ENCODE measurements at regions not wholly inside any gene's neighbourhood (a gene's known extent, or its start where the extent isn't known, plus 50 kb on each side); places are given as distances from the start of the nearest gene placed in this dataset.

- dilution Hi-C loops (cut with MboI; ENCODE audit: extremely low pct_ligation_motif_present, low sequenced_read_pairs), result no loop called here
- no peak overlapping the region for H3K4me3 ChIP-seq (ENCODE audit: control insufficient read depth in 2 of 3, extremely low read depth in 1 of 3, insufficient read depth in 2 of 3, low read depth in 1 of 3, low read length in 3 of 3)
- H3K9me3 ChIP-seq (ENCODE audit: control insufficient read depth, low read depth, low read length), result no peaks in the 10 kb centered on the region
- no peaks in the 10 kb centered on the region for H3K4me1 ChIP-seq (ENCODE audit: control insufficient read depth, extremely low read depth, insufficient read depth, low read length)
- H3K4me2 ChIP-seq (ENCODE audit: control insufficient read depth, extremely low read depth, insufficient read depth, low read depth, low read length), result no peak overlapping the region
- no peak overlapping the region for H2AFZ ChIP-seq (ENCODE audit: control insufficient read depth, low read length)
- TF ChIP-seq CTCF (optimal IDR thresholded peaks at IDR 0.05 in 1 of 3, IDR thresholded peaks at IDR 0.05 in 1 of 3, conservative IDR thresholded peaks at IDR 0.05 in 1 of 3; ENCODE audit: extremely low read depth in 1 of 3, insufficient read depth in 2 of 3, low read length in 3 of 3), result no peak
- TF ChIP-seq EZH2 (IDR thresholded peaks at IDR 0.05; ENCODE audit: low read length), result no peak
- H3K9me1 ChIP-seq (ENCODE audit: control insufficient read depth, extremely low read depth, insufficient read depth, low read length), result no peaks in the 10 kb centered on the region
- no peak overlapping the region for H3K9ac ChIP-seq (ENCODE audit: control insufficient read depth, extremely low read depth, insufficient read depth, low read length)
- DNase-seq (ENCODE audit: low read depth, low spot score) (no peak), FAIRE-seq (no peak)
- no peaks in the 10 kb centered on the region for H3K79me2 ChIP-seq (ENCODE audit: control insufficient read depth, insufficient read depth, low read length)
- no peaks in the 10 kb centered on the region for H3K36me3 ChIP-seq (ENCODE audit: control insufficient read depth in 2 of 2, extremely low read depth in 1 of 2, insufficient read depth in 2 of 2, low read length in 2 of 2)
- no peaks in the 10 kb centered on the region for H3K27me3 ChIP-seq (ENCODE audit: control insufficient read depth, extremely low read depth, insufficient read depth, low read length)
- H4K20me1 ChIP-seq (ENCODE audit: control insufficient read depth, extremely low read depth, insufficient read depth, low read length), result no peaks in the 10 kb centered on the region
- H3K27ac ChIP-seq (ENCODE audit: control insufficient read depth, insufficient read depth, low read length), result no peak overlapping the region
These were observed 254.3 kb upstream of the TNP1 start for GRCh38 chr2:217114117-217114516.

- no peak overlapping the region for H3K9ac ChIP-seq (ENCODE audit: control insufficient read depth, extremely low read depth, insufficient read depth, low read length)
- dilution Hi-C loops (cut with MboI; ENCODE audit: extremely low pct_ligation_motif_present, low sequenced_read_pairs), result no loop called here
- H3K9me3 ChIP-seq (ENCODE audit: control insufficient read depth, low read depth, low read length), result no peaks in the 10 kb centered on the region
- H3K4me2 ChIP-seq (ENCODE audit: control insufficient read depth, extremely low read depth, insufficient read depth, low read depth, low read length), result no peak overlapping the region
- H3K27ac ChIP-seq (ENCODE audit: control insufficient read depth, insufficient read depth, low read length), result no peak overlapping the region
- no peaks in the 10 kb centered on the region for H3K27me3 ChIP-seq (ENCODE audit: control insufficient read depth, extremely low read depth, insufficient read depth, low read length)
- peaks cover 2% of the 10 kb centered on the region for H3K4me1 ChIP-seq (ENCODE audit: control insufficient read depth, extremely low read depth, insufficient read depth, low read length)
- TF ChIP-seq CTCF (optimal IDR thresholded peaks at IDR 0.05 in 1 of 3, IDR thresholded peaks at IDR 0.05 in 1 of 3, conservative IDR thresholded peaks at IDR 0.05 in 1 of 3; ENCODE audit: extremely low read depth in 1 of 3, insufficient read depth in 2 of 3, low read length in 3 of 3) (no peak), EZH2 (IDR thresholded peaks at IDR 0.05; ENCODE audit: low read length) (no peak)
- no peak overlapping the region for H3K4me3 ChIP-seq (ENCODE audit: control insufficient read depth in 2 of 3, extremely low read depth in 1 of 3, insufficient read depth in 2 of 3, low read depth in 1 of 3, low read length in 3 of 3)
- no peak for FAIRE-seq
- no peaks in the 10 kb centered on the region for H3K79me2 ChIP-seq (ENCODE audit: control insufficient read depth, insufficient read depth, low read length)
- no peaks in the 10 kb centered on the region for H3K9me1 ChIP-seq (ENCODE audit: control insufficient read depth, extremely low read depth, insufficient read depth, low read length)
- DNase-seq (ENCODE audit: low read depth, low spot score), result no peak
- H3K36me3 ChIP-seq (ENCODE audit: control insufficient read depth in 2 of 2, extremely low read depth in 1 of 2, insufficient read depth in 2 of 2, low read length in 2 of 2), result no peaks in the 10 kb centered on the region
- no peaks in the 10 kb centered on the region for H4K20me1 ChIP-seq (ENCODE audit: control insufficient read depth, extremely low read depth, insufficient read depth, low read length)
- H2AFZ ChIP-seq (ENCODE audit: control insufficient read depth, low read length), result no peak overlapping the region
These were observed 253.6 kb upstream of the TNP1 start for GRCh38 chr2:217113491-217113890.

Data from keratinocyte (primary cell).